ENCODE measurements at regions not wholly inside any gene's neighbourhood (a gene's known extent, or its start where the extent isn't known, plus 50 kb on each side); places are given as distances from the start of the nearest gene placed in this dataset.

GRCh38 chr4:147388018-147388417 is 92.9 kb upstream of the EDNRA start:
- no peak for TF ChIP-seq CSRNP3 (CRISPR knock-in tag; IDR thresholded peaks at IDR 0.05)
- no peak for TF ChIP-seq TCF4 (CRISPR knock-in tag; IDR thresholded peaks at IDR 0.05; ENCODE audit: borderline replicate concordance)
- no peak for TF ChIP-seq ISL1 (CRISPR knock-in tag; IDR thresholded peaks at IDR 0.05)
